ENCODE measurements at regions not wholly inside any gene's neighbourhood (a gene's known extent, or its start where the extent isn't known, plus 50 kb on each side); places are given as distances from the start of the nearest gene placed in this dataset.
"Not testable (repeated sequence)": the region's sequence is repeated elsewhere in the genome, so short reads cannot be mapped to it uniquely, and the experiment has no call there.

DNA sequence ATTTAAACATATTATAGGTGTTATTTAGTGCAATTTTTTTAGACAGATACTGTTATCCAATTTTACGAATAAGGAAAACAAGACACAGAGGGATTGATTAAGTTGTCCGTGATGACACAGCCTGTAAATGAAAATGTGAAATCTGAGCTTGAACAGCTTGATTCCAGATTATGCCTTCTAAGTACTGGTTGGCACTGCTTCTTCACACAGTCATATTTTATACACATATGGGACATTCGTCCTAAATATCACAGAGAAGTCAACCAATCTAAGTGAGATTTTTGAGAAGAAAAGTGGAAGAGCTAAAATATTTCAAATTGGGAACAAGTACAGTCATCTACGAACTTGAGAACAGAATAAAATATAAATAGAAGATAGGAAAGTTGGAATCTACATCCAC, 756.3 kb downstream of the BCKDHB start:
- no peak overlapping the region for H3K4me3 Mint-ChIP-seq
- H3K9me3 Mint-ChIP-seq = no peaks in the 10 kb centered on the region
- TF ChIP-seq, protein P1, sequence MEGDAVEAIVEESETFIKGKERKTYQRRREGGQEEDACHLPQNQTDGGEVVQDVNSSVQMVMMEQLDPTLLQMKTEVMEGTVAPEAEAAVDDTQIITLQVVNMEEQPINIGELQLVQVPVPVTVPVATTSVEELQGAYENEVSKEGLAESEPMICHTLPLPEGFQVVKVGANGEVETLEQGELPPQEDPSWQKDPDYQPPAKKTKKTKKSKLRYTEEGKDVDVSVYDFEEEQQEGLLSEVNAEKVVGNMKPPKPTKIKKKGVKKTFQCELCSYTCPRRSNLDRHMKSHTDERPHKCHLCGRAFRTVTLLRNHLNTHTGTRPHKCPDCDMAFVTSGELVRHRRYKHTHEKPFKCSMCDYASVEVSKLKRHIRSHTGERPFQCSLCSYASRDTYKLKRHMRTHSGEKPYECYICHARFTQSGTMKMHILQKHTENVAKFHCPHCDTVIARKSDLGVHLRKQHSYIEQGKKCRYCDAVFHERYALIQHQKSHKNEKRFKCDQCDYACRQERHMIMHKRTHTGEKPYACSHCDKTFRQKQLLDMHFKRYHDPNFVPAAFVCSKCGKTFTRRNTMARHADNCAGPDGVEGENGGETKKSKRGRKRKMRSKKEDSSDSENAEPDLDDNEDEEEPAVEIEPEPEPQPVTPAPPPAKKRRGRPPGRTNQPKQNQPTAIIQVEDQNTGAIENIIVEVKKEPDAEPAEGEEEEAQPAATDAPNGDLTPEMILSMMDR (IDR thresholded peaks at IDR 0.05) = no peak
- H3K27ac Mint-ChIP-seq = no peak overlapping the region
- DNase-seq = no peak
- no peaks in the 10 kb centered on the region for H3K36me3 Mint-ChIP-seq (ENCODE audit: low read depth)
- no peaks in the 10 kb centered on the region for H3K4me1 Mint-ChIP-seq (ENCODE audit: low read depth)
- H3K27me3 Mint-ChIP-seq (ENCODE audit: insufficient read depth) = no peaks in the 10 kb centered on the region

DNA sequence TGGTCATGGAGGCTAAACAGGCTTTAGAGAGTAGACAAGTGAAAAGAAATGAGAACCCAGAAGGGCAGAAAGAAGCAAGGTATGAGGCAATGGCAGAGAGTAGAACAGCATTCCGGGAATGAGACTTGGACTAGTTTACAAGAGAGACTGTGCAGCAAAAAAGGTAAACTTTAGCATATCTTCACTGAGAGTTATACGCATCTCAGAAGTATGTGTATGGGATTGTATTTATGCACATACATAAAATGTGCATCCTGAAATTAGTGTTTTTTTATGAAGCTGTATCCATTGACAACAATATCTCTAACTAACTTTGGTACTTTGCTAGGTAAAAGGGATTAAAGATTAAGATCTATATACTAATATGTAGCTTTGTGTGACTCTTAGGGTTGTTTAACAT, 753.6 kb downstream of the BCKDHB start:
- H3K36me3 Mint-ChIP-seq (ENCODE audit: low read depth) = peaks cover 1% of the 10 kb centered on the region; the same call in 1 of the 2 replicates
- DNase-seq = no peak
- H3K27me3 Mint-ChIP-seq (ENCODE audit: insufficient read depth) = no peaks in the 10 kb centered on the region
- no peaks in the 10 kb centered on the region for H3K4me1 Mint-ChIP-seq (ENCODE audit: low read depth)
- TF ChIP-seq, protein P1 (IDR thresholded peaks at IDR 0.05) = no peak
- no peak overlapping the region for H3K27ac Mint-ChIP-seq
- no peak overlapping the region for H3K4me3 Mint-ChIP-seq
- no peaks in the 10 kb centered on the region for H3K9me3 Mint-ChIP-seq

DNA sequence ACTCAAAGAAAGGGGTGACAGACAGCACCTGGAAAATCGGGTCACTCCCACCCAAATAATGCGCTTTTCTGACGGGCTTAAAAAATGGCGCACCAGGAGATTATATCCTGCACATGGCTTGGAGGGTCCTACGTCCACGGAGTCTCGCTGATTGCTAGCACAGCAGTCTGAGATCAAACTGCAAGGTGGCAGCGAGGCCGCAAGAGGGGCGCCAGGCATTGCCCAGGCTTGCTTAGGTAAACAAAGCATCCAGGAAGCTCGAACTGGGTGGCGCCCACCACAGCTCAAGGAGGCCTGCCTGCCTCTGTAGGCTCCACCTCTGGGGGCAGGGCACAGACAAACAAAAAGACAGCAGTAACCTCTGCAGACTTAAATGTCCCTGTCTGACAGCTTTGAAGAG, 741.5 kb downstream of the BCKDHB start:
- peaks cover 30% of the 10 kb centered on the region for H3K9me3 Mint-ChIP-seq
- not testable (repeated sequence) for H3K27me3 Mint-ChIP-seq (ENCODE audit: insufficient read depth); DNase-seq; H3K4me3 Mint-ChIP-seq; H3K27ac Mint-ChIP-seq; H3K4me1 Mint-ChIP-seq (ENCODE audit: low read depth); H3K36me3 Mint-ChIP-seq (ENCODE audit: low read depth)

DNA sequence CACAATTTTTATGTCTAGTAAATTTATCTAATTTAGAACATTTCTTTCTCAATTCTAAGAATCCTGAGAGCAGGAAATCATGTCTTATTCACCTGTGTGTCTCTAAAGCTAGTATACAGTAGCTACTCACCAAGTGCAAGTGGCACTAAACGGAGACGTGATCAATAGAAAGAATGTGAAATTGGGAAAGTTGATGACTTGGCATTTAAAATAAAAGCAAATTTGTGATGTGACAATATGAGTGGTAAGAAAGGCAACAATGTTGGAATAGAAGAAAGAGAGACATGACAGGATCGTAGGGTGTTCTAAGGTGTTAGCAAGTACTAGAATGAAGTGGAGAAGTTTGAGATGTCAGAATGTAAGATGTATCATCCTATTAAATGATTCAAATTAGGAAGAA, 725.9 kb downstream of the BCKDHB start:
- no peak for DNase-seq
- Mint-ChIP-seq H3K27me3 (ENCODE audit: insufficient read depth) (no peaks in the 10 kb centered on the region), H3K4me3 (no peak overlapping the region), H3K27ac (no peak overlapping the region), H3K9me3 (no peaks in the 10 kb centered on the region), H3K4me1 (ENCODE audit: low read depth) (no peaks in the 10 kb centered on the region), H3K36me3 (ENCODE audit: low read depth) (no peaks in the 10 kb centered on the region)
- TF ChIP-seq, protein P1 (IDR thresholded peaks at IDR 0.05) = no peak

DNA sequence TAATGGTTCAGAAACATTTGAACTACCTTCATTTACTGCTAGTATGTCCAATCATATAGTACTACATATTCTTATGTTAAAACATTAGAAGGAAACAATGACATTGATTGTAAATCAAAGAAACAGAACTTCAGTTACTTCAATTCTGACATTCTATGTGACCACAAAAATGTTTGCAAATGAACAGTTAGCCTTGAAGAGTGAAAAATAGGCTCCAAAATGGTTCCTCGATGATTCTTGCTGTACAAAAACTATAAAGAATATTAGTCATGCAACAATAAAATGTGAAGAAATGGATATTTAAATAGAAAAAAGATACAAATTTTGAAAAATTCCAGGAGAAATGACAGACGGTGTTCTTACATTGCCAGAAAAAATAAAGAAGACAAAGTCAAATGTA, 686.9 kb downstream of the BCKDHB start:
- Mint-ChIP-seq H3K27me3 (ENCODE audit: insufficient read depth) (no peaks in the 10 kb centered on the region), H3K4me3 (no peak overlapping the region), H3K27ac (no peak overlapping the region), H3K9me3 (no peaks in the 10 kb centered on the region), H3K36me3 (ENCODE audit: low read depth) (no peaks in the 10 kb centered on the region), H3K4me1 (ENCODE audit: low read depth) (peaks cover 14% of the 10 kb centered on the region)
- DNase-seq = no peak
- TF ChIP-seq, protein P1 (IDR thresholded peaks at IDR 0.05) = no peak

DNA sequence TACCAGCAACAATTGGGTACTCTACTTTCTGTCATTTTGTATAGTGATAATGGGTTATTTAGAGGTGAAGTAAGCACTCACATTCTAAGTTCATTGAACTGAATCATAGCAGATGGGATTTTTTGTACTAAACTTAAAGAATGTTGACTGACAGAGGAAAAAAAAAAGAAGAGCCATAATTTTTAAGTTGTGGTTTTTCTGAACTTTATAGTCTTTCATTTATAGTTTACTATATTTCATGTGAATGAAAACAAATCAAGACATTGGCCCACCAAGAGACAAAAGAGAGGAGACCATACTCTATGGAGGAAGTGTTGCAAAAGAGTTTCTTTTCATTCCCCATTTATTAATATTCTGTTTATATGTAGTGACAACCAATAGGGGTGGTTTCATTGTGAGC, 685.7 kb downstream of the BCKDHB start:
- no peaks in the 10 kb centered on the region for H3K27me3 Mint-ChIP-seq (ENCODE audit: insufficient read depth)
- H3K27ac Mint-ChIP-seq = no peak overlapping the region
- DNase-seq = no peak
- H3K4me3 Mint-ChIP-seq = no peak overlapping the region
- no peaks in the 10 kb centered on the region for H3K9me3 Mint-ChIP-seq
- H3K36me3 Mint-ChIP-seq (ENCODE audit: low read depth) = no peaks in the 10 kb centered on the region
- TF ChIP-seq, protein P1 (IDR thresholded peaks at IDR 0.05) = no peak
- H3K4me1 Mint-ChIP-seq (ENCODE audit: low read depth) = peaks cover 25% of the 10 kb centered on the region
